PC-3 (cell line): ENCODE measurements at regions not wholly inside any gene's neighbourhood (a gene's known extent, or its start where the extent isn't known, plus 50 kb on each side); places are given as distances from the start of the nearest gene placed in this dataset.

Experiments
- ATAC-seq: fragments of 200-7000 bp; cut with Tn5 transposase; 2 replicates; pipeline ENCODE4 v1.9.1; 2020; ENCODE audit warnings: mild to moderate bottlenecking, moderate library complexity
- BruUV-seq: library from RNA; stranded (reverse); fragments of 400-500 nt; replicated peaks from 2 replicates; lab custom pipeline; 2021; lab: Mats Ljungman, UMichigan
- CTCF ChIA-PET: fragments of 300-600 bp; sonication (Branson Sonifier 250); formaldehyde crosslinking; loops from one replicate; lab custom pipeline; 2022; ENCODE audit warnings: antibody characterized with exemption; lab: Charles Lee
- POLR2A ChIA-PET: fragments of 300-600 bp; sonication (Branson Sonifier 250); formaldehyde crosslinking; loops from one replicate; lab custom pipeline; 2022; ENCODE audit warnings: antibody characterized with exemption; ENCODE audit not compliant: unreplicated experiment; lab: Charles Lee
- DNase-seq: peaks from one replicate; pipeline ENCODE4 v3.0.0-alpha.2; 2015
- H2AFZ ChIP-seq: fragments of 300-600 bp; sonication (generic); 2 replicates; pipeline ENCODE4 v1.6.0; 2016; ENCODE audit warnings: antibody characterized with exemption, low read length
- H3F3A ChIP-seq: fragments of 300-600 bp; sonication (generic); one replicate; pipeline ENCODE4 v1.6.0; 2017; ENCODE audit warnings: antibody characterized with exemption, low read length, control low read depth, mild to moderate bottlenecking; ENCODE audit not compliant: unreplicated experiment
- H3K27ac ChIP-seq: fragments of 300-600 bp; sonication (generic); 2 replicates; pipeline ENCODE4 v1.5.1; 2016; ENCODE audit warnings: mild to moderate bottlenecking, low read length
- H3K27me3 ChIP-seq: fragments of 300-600 bp; sonication (generic); 2 replicates; pipeline ENCODE4 v1.6.1; 2016; ENCODE audit warnings: low read length, mixed read lengths
- H3K36me3 ChIP-seq: fragments of 300-600 bp; sonication (generic); 2 replicates; pipeline ENCODE4 v1.6.1; 2016; ENCODE audit warnings: low read depth, mixed run types, low read length, mixed read lengths
- H3K4me1 ChIP-seq: fragments of 300-600 bp; sonication (generic); 2 replicates; pipeline ENCODE4 v1.5.1; 2016; ENCODE audit warnings: low read length; ENCODE audit not compliant: insufficient read depth
- H3K4me2 ChIP-seq: fragments of 300-600 bp; sonication (generic); 2 replicates; pipeline ENCODE4 v1.6.0; 2016; ENCODE audit warnings: low read length
- H3K4me3 ChIP-seq: fragments of 300-600 bp; sonication (generic); 2 replicates; pipeline ENCODE4 v1.5.1; 2016; ENCODE audit warnings: mild to moderate bottlenecking, low read length, mixed read lengths
- H3K79me2 ChIP-seq: fragments of 300-600 bp; sonication (generic); 2 replicates; pipeline ENCODE4 v1.6.1; 2017; ENCODE audit warnings: low read length, mixed read lengths
- H3K9ac ChIP-seq: fragments of 300-600 bp; sonication (generic); 2 replicates; pipeline ENCODE4 v1.6.0; 2016; ENCODE audit warnings: mild to moderate bottlenecking, low read length
- H3K9me2 ChIP-seq: fragments of 300-600 bp; sonication (generic); replicated peaks from 2 replicates; pipeline ENCODE4 v1.6.1; 2016; ENCODE audit warnings: mixed run types, low read length, mixed read lengths
- H3K9me3 ChIP-seq: fragments of 300-600 bp; sonication (generic); 2 replicates; pipeline ENCODE4 v1.6.1; 2016; ENCODE audit warnings: low read length, mixed read lengths
- H4K20me1 ChIP-seq: fragments of 300-600 bp; sonication (generic); 2 replicates; pipeline ENCODE4 v1.6.1; 2016; ENCODE audit warnings: low read length, mixed read lengths
- EZH2 ChIP-seq: fragments of 300-600 bp; sonication (generic); IDR thresholded peaks from one replicate; pipeline ENCODE4 v1.6.1; 2017; ENCODE audit warnings: antibody characterized with exemption, mild to moderate bottlenecking, low read length; ENCODE audit not compliant: unreplicated experiment
- EZH2phosphoT487 ChIP-seq: fragments of 300-600 bp; sonication (generic); IDR thresholded peaks from 2 replicates; pipeline ENCODE4 v1.6.1; 2018; ENCODE audit warnings: mild to moderate bottlenecking, antibody characterized with exemption, low read length, borderline replicate concordance
- intact Hi-C: fragments of 100-400 bp; cut with micrococcal nuclease; formaldehyde crosslinking; loops from 2 replicates; pipeline ENCODE4 v1.9.0; 2023
- TF ChIP-seq, protein P1 (sequence below): fragments of 300-600 bp; sonication (generic); conservative IDR thresholded peaks from 2 replicates; pipeline ENCODE4 v1.5.1; 2017; ENCODE audit warnings: antibody characterized with exemption, low read depth, mild to moderate bottlenecking, low read length

- no peak overlapping the region for H2AFZ ChIP-seq
- no peak for ATAC-seq
These were observed 88.5 kb upstream of the C1QTNF9B start for GRCh38 chr13:23985839-23986238.

GRCh38 chr13:23986619-23987018 is 89.3 kb upstream of the C1QTNF9B start:
- CTCF ChIA-PET = no interaction called here
- intact Hi-C loops = no loop called here

More at GRCh38 chr13:23985839-23986238, 88.5 kb upstream of the C1QTNF9B start:
- Histone ChIP-seq H3K9me2 (no peaks in the 10 kb centered on the region), H4K20me1 (no peaks in the 10 kb centered on the region), H3K27me3 (no peaks in the 10 kb centered on the region), H3K36me3 (no peaks in the 10 kb centered on the region), H3K79me2 (no peaks in the 10 kb centered on the region), H3K4me3 (no peak overlapping the region), H3K27ac (no peak overlapping the region), H3K4me1 (peaks cover 12% of the 10 kb centered on the region), H3K9ac (no peak overlapping the region), H3K9me3 (no peaks in the 10 kb centered on the region), H3K4me2 (no peak overlapping the region), H3F3A (no peaks in the 10 kb centered on the region)
- ChIA-PET POLR2A (no interaction called here), CTCF (no interaction called here)
- no TSS peak for BruUV-seq
- intact Hi-C loops = no loop called here
- TF ChIP-seq, protein P1, sequence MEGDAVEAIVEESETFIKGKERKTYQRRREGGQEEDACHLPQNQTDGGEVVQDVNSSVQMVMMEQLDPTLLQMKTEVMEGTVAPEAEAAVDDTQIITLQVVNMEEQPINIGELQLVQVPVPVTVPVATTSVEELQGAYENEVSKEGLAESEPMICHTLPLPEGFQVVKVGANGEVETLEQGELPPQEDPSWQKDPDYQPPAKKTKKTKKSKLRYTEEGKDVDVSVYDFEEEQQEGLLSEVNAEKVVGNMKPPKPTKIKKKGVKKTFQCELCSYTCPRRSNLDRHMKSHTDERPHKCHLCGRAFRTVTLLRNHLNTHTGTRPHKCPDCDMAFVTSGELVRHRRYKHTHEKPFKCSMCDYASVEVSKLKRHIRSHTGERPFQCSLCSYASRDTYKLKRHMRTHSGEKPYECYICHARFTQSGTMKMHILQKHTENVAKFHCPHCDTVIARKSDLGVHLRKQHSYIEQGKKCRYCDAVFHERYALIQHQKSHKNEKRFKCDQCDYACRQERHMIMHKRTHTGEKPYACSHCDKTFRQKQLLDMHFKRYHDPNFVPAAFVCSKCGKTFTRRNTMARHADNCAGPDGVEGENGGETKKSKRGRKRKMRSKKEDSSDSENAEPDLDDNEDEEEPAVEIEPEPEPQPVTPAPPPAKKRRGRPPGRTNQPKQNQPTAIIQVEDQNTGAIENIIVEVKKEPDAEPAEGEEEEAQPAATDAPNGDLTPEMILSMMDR = no peak
- TF ChIP-seq EZH2phosphoT487 (no peak), EZH2 (no peak)
- DNase-seq = no peak

GRCh38 chr13:23987331-23987894 is 90.1 kb upstream of the C1QTNF9B start:
- Histone ChIP-seq H3K27me3 (no peaks in the 10 kb centered on the region), H3K9me3 (no peaks in the 10 kb centered on the region), H4K20me1 (no peaks in the 10 kb centered on the region), H3F3A (no peaks in the 10 kb centered on the region), H3K4me2 (no peak overlapping the region), H3K4me1 (peaks cover 15% of the 10 kb centered on the region), H3K4me3 (no peak overlapping the region), H3K36me3 (no peaks in the 10 kb centered on the region), H3K79me2 (no peaks in the 10 kb centered on the region), H3K27ac (no peak overlapping the region), H3K9me2 (no peaks in the 10 kb centered on the region), H2AFZ (no peak overlapping the region), H3K9ac (no peak overlapping the region)
- BruUV-seq = no TSS peak
- CTCF ChIA-PET = no interaction called here
- intact Hi-C loops = no loop called here
- POLR2A ChIA-PET = no interaction called here
- DNase-seq (no peak), ATAC-seq (no peak)
- TF ChIP-seq EZH2phosphoT487 = no peak
- TF ChIP-seq, protein P1 = no peak
- TF ChIP-seq EZH2 = no peak

More at GRCh38 chr13:23986619-23987018, 89.3 kb upstream of the C1QTNF9B start:
- H3K4me1 ChIP-seq = peaks cover 15% of the 10 kb centered on the region
- no peak overlapping the region for H3K27ac ChIP-seq
- no peak overlapping the region for H2AFZ ChIP-seq
- no peaks in the 10 kb centered on the region for H3F3A ChIP-seq
- TF ChIP-seq, protein P1 = no peak
- TF ChIP-seq EZH2 (no peak), EZH2phosphoT487 (no peak)
- H3K27me3 ChIP-seq = no peaks in the 10 kb centered on the region
- H3K36me3 ChIP-seq = no peaks in the 10 kb centered on the region
- H3K9ac ChIP-seq = no peak overlapping the region
- ATAC-seq (no peak), DNase-seq (no peak)
- POLR2A ChIA-PET = no interaction called here
- H3K4me3 ChIP-seq = no peak overlapping the region
- no peak overlapping the region for H3K4me2 ChIP-seq
- H3K9me3 ChIP-seq = no peaks in the 10 kb centered on the region
- H3K9me2 ChIP-seq = no peaks in the 10 kb centered on the region
- BruUV-seq = no TSS peak
- H3K79me2 ChIP-seq = no peaks in the 10 kb centered on the region
- H4K20me1 ChIP-seq = no peaks in the 10 kb centered on the region
